ENCODE measurements at regions not wholly inside any gene's neighbourhood (a gene's known extent, or its start where the extent isn't known, plus 50 kb on each side); places are given as distances from the start of the nearest gene placed in this dataset.
A peak's percentile ranks its signal among the peaks of the same experiment; 100 is the strongest.

- DNase-seq (ENCODE audit: low read depth in 3 of 3), result no peak
These were observed 112.9 kb upstream of the ZNF678 start for GRCh38 chr1:227450489-227450888.

- no peak for DNase-seq (ENCODE audit: low read depth in 3 of 3)
These were observed 113.5 kb upstream of the ZNF678 start for GRCh38 chr1:227449741-227450441.

DNA sequence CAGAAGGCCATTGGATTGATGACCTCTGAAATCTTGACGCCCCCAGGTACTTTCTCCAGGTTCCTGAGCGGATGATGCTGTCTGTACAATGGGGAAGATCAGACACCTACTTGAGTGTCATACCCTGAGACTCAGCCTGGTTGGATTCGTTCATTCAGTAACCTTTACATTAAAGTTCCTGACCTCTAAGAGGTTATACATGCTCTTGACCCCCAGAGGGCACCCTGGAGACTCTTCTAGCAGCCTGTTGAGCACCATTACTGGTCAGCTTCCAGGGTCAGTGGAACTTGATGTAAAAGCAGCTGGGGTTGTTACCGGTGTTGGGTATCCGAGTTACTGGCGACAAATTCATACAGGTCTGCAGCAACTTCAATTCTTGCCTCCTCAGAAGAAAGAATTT lies 114.3 kb upstream of the ZNF678 start:
- peak; percentile 3 to 19 (median 6) for DNase-seq (ENCODE audit: low read depth in 3 of 3)

DNA sequence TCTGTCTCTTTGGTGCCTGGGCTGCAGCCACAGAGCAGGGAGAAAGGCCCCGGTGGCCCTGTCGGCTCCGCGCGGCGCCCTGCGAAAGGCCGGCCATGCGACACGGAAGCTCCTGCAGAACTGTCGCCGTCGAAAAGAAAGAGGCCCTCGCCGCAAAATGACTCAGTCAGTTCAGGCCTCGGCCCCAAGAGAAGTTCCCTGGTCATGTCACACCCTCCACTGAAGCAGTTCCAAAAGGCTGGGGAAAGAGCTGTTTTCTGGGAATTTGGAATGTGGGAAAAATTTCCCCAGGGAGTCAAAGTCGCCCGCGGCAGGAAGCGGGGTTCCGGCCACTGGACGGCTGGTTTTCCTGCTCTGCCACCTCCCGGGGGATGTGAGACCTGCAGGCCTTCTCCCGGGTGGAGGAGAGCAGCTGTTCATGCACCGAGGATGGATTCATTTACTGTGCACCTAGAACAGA lies 115.8 kb upstream of the ZNF678 start:
- DNase-seq (ENCODE audit: low read depth in 3 of 3), result no peak

GRCh38 chr1:227445746-227446145 lies 117.6 kb upstream of the ZNF678 start:
- no peak for DNase-seq (ENCODE audit: low read depth in 3 of 3)

DNA sequence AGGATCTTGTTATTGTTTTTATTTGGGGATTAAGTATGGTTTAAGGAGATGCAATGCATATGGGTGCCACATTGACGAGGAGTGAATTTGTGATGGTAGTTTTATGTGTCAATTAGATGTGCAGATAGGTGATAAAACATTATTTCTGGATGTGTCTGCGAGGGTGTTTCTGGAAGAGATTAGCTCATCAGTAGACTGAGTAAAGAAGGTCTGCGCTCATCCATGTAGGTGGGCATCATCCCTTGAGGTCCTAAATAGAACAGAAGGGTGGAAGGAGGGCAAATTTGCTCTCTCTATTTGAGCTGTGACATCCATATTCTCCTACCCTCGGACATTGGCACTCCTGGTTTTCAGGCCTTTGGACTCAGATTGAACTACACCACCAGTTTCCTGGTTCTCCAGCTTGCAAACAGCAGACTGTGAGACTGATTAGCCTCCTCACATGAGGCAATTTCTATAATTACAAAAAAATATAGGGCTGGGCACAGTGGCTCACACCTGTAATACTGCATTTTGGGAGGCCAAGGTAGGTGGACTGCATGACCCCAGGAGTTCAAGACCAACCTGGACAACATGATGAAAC lies 118.2 kb upstream of the ZNF678 start:
- DNase-seq (ENCODE audit: low read depth in 3 of 3), result no peak

DNA sequence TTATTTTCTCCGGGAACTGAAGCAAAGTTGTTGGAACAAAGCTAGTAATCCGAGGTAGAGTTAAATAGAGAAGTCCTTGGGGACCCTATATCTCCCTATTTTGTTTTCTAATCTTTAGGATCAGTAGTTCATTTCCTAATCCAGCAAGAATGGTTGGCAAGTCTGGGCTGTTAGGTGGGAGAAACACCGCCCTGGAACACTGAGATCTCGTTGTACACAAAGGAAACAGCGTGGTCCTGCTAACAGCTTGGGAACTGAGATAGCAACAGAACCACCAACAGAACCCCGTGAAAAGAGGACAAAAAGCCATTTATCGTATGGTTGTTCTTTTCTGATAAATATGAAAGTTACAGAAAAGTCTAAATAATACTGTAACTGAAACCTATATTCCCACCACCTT lies 121.9 kb upstream of the CDC42BPA start:
- no peak for DNase-seq (ENCODE audit: low read depth in 3 of 3)

- no peak for DNase-seq (ENCODE audit: low read depth in 3 of 3)
These were observed 119.3 kb upstream of the CDC42BPA start for GRCh38 chr1:227437495-227438008.

DNA sequence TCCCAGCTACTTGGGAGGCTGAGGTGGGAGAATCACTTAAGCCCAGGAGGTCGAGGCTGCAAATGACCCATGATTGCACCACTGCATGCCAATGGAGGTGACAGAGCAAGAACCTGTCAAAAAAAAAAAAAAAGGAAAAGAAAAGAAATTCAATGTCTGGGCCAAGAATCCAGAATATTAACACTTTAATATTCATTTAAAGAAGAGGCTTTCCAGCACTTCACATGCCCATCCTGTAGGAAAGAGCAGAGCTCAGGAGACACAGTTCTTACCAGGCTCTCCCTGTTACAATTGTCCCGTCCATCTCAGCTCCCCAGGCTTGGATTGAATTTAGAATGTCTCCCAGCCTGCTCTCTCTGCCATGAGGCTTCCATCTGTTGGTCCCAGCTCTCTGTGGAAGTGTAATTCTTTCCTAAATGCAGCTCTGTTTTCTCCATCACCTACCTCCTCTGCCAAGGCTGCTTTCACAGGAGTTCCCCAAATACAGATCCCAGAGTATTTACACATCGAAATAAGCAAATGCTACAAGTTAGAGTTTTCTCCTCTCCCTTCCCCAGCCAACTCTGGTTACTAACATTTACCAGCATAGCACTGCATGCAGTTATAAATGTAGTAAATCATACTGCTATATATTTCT lies 116.6 kb upstream of the CDC42BPA start:
- DNase-seq (ENCODE audit: low read depth in 3 of 3), result no peak

DNA sequence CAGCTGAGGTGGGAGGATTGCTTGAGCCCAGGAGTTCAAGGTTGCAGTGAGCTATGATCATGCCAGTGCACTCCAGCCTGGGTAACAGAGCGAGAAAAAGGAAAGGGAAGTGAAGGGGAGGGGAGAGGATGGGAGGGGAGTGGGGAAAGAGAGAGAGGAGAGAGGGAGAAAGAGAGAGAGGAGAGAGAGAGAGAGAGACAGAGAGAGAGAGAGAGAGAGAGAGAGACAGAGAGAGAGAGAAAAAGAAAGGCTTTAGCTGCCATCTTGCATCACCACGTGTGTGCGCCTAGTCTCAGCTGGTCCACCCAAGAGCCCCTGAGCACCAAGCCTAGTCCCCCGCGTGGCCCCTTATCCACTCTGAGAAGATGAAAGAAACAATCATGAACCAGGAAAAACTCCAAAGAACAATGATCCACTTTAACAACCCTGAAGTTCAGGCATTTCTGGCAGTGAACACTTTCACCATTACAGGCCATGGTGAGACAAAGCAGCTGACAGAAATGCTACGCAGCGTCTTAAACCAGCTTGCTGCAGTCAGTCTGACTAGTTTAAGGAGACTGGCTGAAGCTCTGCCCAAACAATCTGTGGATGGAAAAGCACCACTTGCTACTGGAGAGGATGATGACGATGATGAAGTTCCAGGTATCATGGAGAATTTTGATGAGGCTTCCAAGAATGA lies 115.5 kb upstream of the CDC42BPA start:
- DNase-seq (ENCODE audit: low read depth in 3 of 3), result no peak

- no peak for DNase-seq (ENCODE audit: low read depth in 3 of 3)
These were observed 114.7 kb upstream of the CDC42BPA start for GRCh38 chr1:227432981-227433380.

GRCh38 chr1:227432181-227432535 lies 113.9 kb upstream of the CDC42BPA start:
- DNase-seq (ENCODE audit: low read depth in 3 of 3), result no peak

- no peak for DNase-seq (ENCODE audit: low read depth in 3 of 3)
These were observed 111.4 kb upstream of the CDC42BPA start for GRCh38 chr1:227429447-227430359.

GRCh38 chr1:227428803-227429202 lies 110.5 kb upstream of the CDC42BPA start:
- DNase-seq (ENCODE audit: low read depth in 3 of 3), result no peak

DNA sequence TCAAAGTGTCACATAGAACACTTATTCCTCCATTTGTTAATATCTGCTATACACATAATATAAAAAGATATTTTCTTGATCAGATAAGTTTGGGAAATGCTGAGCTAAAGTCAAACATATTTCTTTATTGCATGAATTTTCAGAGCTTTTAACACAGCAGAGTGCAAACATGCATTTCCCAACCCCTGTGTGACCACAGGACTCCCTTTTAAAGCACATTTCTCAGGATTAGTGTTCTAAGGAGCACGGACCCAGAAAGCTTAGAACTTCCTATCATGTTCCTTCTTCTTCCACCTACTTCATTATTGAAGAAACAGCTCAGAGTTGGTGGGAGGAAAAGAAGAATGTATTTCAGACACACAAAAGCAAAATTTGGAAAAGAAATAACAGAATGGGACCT lies 109.1 kb upstream of the CDC42BPA start:
- DNase-seq (ENCODE audit: low read depth in 3 of 3), result no peak

- DNase-seq (ENCODE audit: low read depth in 3 of 3), result no peak
These were observed 106.7 kb upstream of the CDC42BPA start for GRCh38 chr1:227424953-227425352.

DNA sequence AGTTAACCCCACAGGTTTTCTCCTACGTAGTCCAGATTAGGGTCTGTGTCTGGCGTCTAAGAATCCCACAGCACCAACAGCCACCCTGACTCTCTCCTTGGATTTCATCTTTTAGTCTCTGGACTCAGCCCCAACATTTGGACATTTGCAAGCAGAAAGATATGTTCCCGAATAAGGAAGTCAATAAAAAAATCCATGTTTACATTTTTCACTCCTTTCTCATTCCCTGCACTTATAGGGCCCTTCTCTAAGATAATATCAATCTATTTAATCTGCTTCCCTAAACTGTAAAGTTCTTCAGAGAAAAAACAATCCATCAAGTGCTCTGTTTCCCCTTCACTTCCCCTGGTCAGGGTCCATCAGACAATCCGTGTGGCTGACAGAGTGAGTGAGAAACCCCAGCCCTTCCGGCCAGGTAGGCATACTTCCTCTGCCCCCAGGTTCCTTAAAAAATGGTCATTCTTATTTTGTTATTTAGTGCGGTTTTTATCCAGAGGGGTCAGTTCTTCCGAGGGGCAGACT lies 105.9 kb upstream of the CDC42BPA start:
- DNase-seq (ENCODE audit: low read depth in 3 of 3), result no peak

DNA sequence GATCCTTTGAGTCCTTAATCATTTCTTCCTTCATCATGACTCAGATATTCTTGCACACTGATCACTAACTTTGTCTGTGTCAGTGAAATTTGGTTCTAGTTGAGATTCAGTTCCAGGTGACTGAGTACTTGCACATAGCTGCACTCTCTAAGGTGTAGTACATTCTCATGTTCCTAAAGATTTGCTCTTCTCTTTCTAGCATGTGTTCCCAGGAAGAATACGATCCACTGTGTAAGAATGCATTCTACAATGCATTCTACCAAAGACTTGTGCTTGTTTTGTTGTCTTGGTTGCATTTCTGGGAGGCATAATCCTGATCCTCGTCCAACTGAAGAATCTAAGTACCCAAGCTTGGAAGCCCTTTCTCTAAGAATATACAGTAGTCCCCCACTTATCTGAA lies 104.3 kb upstream of the CDC42BPA start:
- no peak for DNase-seq (ENCODE audit: low read depth in 3 of 3)

- DNase-seq (ENCODE audit: low read depth in 3 of 3), result no peak
These were observed 101.9 kb upstream of the CDC42BPA start for GRCh38 chr1:227420147-227420546.

DNA sequence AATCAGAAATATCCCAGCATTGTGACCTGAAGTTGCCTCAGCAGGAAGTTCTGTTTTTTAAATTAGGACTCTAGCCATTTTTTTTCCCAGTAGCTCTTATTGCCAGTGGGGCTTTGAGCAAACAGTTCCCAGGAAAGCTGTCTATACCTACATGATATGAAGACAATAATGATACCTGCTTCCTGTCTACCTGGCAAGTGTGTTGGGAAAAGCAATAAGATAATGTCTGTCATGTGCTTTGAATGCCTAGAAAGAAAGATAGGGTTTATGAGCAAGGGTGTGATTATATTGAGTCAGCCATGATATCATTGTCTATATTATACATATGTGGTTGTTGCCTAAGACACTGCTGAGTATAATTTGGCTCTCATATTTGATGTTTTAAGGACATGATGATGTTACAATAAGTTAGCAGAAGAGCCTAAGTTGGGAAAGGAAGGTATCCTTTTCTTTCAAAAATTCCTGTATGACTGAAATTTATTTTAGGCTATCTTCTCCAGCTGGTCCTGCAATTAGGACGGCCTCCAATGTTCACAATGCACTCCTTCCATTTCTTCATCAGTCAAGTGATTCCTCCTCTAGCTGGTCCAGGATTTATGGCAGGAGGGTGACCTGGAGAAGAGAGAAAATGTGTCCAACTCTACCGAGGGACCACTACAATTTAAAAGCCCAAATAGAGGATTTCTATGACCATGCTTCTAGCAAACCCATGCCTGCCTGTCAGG lies 99.6 kb upstream of the CDC42BPA start:
- DNase-seq (ENCODE audit: low read depth in 3 of 3), result no peak
